Urothelium cell line (cell line): ENCODE measurements at regions not wholly inside any gene's neighbourhood (a gene's known extent, or its start where the extent isn't known, plus 50 kb on each side); places are given as distances from the start of the nearest gene placed in this dataset.
"Not testable (repeated sequence)": the region's sequence is repeated elsewhere in the genome, so short reads cannot be mapped to it uniquely, and the experiment has no call there.

ENCODE experiments used
- DNase-seq: peaks from one replicate; pipeline ENCODE4 v3.0.0; 2011; ENCODE audit warnings: low spot score, mixed read lengths
- FAIRE-seq: peaks from 2 replicates; lab custom pipeline; 2011; peaks lifted over from hg19 to GRCh38; lab: Jason Lieb, UNC

DNA sequence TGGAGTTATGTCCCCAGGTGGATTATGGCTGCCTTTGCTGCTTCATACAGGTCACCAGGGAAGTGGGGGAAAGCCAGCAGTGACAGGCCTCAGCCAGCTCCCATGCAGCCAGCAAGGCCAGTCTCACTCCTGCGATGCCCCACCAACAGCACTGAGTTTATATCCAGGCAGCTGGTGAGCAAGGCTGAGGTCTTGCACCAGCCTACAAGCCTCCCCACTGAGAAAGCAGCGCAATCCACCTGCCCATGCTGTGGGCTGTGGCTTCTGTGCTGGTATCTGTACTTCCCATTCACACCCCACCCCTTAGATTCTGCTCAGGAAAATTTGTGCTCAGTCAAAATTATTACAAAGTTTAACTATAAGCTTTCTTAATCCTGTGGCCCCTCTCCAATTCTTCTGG, 153.5 kb downstream of the HHIP start:
- no peak for FAIRE-seq

DNA sequence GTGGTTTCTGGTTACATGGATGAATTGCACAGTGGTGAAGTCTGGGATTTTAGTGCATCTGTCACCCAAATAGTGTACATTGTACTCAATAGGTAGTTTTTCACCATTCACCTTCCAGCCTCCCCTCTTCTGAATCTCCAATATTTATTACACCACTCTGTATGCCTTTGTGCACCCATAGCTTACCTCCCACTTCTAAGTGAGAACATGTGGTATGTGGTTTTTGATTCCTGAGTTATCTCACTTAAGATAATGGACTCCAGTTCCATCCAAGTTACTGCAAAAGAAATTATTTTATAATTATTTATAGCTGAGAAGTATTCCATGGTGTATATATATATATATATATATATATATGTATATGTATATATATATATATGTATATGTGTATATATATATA, 155.8 kb downstream of the HHIP start:
- DNase-seq (no peak), FAIRE-seq (no peak)

More for the DNA sequence above, 153.5 kb downstream of the HHIP start:
- no peak for DNase-seq

DNA sequence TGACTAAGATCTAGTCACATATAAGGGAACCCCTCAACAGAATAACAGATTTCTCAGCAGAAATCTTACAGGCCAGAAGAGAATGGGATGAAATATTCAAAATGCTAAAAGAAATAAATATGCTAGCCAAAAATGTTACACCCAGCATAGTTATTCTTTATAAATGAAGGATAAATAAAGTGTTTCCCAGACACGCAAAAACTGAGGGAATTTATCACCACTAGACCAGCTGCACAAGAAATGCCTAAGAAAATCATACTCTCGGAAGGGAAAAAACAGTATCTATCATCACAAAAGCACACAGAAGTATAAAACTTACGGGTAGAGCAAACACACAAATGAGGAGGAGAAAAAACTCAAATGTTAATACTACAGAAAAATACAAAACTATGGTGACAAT, 162.1 kb downstream of the HHIP start:
- FAIRE-seq (no peak), DNase-seq (no peak)

DNA sequence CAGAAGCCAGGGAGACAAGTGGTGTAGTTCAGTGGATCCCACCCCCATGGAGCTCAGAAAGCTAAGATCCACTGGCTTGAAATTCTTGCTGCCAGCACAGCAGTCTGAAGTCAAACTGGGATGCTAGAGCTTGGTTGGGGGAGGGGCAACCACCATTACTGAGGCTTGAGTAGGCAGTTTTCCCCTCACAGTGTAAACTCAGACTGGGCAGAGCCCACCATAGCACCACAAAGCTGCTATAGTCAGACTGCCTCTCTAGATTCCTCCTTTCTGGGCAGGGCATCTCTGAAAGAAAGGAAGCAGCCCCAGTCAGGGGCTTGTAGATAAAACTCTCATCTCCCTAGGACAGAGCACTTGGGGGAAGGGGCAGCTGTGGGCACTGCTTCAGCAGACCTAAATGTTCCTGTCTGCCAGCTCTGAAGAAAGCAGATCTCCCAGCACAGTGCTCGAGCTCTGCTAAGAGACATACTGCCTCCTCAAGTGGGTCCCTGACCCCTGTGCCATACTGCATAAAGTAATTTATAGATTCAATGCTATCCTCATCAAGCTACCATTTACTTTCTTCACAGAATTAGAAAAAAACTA, 163.2 kb downstream of the HHIP start:
- no peak for FAIRE-seq

DNA sequence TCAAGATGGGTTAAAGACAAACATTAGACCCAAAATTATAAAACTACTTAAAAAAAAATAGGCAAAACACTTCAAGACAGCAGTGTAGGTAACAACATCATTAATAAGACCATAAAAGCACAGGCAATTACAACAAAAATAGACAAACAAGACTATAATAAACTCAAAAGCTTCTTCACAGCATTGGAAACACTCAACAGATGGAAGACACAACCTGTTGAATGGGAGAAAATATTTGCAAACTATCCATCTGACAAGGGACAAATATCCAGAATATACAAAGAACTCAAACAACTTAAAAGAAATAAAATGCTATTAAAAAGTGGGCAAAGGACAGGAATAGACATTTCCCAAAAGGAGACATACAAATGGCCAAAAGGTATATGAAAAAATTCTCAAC, 170.7 kb downstream of the HHIP start:
- DNase-seq, result no peak
- FAIRE-seq, result no peak

More for the DNA sequence above, 163.2 kb downstream of the HHIP start:
- DNase-seq, result no peak

DNA sequence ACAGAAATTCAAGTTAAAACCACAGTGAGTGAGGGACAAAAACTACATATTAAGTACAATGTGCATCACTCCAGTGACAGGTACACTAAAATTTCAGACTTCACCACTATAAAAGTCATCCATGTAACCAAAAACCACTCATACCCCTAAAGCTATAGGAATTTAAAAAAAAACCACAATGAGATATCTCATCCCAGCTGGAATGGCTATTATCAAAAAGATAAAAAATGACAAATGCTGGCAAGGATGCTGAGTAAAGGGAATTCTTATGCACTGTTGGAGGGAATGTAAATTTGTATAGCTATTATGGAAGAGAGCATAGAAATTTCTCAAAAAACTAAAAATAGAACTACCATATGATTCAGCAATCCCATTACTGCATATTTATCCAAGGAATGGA, 171.1 kb downstream of the HHIP start:
- no peak for FAIRE-seq

DNA sequence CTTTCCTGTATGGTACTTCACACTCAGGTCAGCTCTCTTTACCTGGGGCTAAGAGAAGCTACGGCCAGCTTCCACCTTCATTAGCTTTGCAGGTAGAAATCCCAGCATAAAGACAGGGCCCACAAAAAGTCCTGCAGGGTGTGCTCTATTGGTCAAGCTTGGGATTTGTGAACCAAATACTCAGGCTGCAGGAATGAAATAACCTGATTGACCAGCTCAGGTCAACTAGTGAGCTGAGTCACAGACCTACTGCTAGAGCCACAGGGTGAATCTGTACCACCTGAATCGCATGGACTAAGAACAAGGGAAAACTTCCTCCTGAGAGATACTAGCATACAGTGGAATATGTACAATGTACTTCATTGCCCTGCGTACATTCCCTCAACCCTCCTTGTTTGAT, 172.2 kb downstream of the HHIP start:
- no peak for DNase-seq
- FAIRE-seq, result no peak

More for the DNA sequence above, 171.1 kb downstream of the HHIP start:
- no peak for DNase-seq

DNA sequence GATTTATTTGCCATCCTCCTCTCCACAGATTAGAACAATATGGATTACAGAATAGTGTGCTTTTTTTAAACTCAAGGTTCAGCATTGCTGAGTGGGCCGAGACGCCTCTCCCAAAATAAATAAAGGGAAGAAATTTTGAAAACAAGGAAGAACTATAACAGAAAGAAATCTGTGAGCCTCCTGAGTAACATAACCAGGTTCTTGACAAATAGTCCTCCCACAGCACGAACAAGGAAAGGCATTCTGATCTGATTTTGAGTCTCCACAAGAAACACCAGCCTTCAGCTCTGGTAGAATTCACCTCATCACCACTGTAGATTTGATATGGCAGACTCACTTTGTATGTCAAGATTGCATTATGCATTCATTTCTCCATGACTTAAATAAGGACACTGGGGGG, 173.6 kb downstream of the HHIP start:
- FAIRE-seq, result no peak
- DNase-seq, result no peak

DNA sequence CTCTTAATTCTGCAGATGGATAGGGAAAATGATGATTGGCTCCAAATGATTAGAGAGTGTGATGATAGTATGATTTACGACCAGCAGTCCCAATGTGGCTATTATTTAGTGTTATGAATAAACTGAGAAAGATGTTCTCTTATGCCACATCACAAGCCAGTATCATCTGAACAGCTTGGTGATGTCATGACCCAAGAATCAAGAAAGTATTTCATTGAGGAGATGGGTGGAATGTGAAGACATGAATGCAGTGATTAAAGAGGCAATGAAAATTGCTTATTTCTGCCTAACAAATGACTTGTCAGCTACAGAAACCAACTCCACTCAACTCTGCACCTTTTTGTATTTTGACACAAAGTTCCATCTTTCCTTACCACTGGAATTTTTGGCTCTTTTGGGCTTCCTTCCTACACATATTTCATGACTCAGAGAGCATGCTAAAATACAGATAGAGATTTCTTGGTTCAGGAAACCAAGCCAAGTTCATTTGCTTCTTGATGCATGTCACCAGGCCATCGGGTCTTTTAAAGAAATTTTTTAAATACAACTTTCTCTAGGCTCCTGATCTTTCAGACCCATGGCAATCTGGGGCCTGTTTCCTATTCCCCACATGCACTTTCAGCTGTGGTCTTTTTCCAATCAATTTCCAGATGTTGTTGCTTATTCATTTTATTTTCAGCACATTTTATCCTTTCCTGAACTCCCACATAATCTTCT, 174.2 kb downstream of the HHIP start:
- FAIRE-seq (no peak), DNase-seq (peak; percentile 5)

DNA sequence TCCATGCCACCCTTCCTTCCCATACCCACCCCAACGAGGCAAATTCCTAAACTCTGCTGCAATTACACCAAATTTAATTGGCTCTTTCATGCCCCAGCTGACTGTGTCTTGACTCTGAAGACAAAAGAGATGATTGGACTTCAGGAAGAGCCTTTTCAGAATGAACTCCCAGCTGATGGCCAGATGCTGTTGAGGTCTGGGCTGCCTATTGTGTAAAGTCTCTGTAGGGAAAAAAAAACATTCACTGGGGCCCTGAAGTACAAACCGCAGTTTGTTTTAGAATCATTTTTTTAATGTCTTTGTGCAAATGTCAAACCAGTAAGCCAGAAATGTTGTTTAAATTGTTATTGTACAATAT, 174.8 kb downstream of the HHIP start:
- DNase-seq, result no peak

DNA sequence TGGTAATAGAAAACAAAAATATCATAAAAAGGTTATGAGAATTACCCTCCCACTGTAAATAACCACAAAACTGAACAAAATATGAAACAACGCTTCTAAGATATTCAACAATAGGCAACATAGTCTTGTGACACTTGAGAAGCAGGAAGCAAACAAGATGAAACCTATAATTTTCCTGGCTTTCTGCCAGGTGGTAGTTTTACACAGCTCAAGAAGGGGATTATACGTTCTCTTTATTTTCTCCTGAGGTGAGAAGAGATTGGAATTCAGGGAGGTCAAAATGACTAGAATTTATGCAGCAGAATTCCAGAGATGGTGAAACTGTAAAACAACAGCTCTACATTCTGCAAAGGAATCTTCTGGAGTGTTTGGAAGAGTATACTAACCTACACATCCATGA, 186.0 kb downstream of the HHIP start:
- no peak for FAIRE-seq
- no peak for DNase-seq

More for the DNA sequence above, 174.8 kb downstream of the HHIP start:
- FAIRE-seq, result no peak

DNA sequence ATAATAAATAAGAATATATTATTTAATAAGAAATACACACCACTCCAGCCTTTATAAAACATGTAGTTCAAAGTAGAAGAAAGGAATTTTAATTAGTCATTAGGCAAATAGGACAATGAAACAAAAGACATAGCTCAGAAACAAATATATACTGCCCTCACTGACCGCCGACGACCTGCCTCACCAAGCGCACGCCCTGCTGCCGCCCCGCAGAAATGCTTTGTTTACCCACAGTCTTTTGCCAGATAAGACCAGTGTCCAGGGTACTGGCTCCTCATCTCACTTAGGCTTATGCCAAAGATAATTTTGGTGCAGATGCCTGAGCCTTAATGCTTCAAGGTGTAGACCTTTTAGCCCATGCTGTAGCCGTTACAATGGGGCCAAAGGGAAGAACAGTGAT, 199.5 kb downstream of the HHIP start:
- FAIRE-seq (no peak), DNase-seq (no peak)

DNA sequence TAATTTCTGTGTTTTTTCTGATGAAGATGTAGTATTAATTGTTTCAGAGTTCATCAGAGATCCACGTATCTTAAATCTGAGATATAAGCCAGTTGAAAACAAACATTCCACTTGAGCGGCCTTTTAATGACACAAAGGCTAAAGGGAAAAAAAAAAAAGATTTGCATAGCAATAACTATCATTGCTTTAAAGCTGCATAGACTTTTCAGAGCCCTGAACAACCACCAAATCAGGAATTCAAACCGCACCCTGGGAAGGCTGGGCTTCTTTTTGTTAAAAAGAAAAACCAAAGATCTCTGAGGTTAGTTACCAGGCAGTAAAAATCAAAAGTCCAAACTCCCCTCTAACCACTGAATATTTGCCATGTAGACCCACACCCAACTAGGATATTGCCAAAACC, 206.0 kb downstream of the HHIP start:
- no peak for DNase-seq

DNA sequence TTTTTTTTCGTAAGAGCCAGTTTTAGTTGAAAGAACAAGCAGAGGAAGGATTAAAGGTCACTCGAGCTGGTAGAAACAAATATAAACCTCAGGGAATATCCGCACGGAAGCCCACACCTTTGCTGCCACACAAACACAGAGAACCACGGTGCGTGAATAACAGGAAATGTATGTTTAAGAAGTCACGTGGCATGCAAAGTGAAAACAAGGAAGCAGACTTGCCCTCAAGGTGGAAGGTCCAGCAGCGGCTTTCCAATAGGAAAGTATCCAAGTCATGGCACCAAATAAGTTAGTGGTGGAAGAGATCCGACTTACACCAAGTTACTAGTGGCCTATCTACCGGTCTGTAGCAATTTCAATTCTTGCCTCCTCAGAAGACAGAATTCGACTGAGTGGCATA, 215.5 kb downstream of the HHIP start:
- DNase-seq, result no peak
- FAIRE-seq, result no peak

More for the DNA sequence above, 206.0 kb downstream of the HHIP start:
- no peak for FAIRE-seq

DNA sequence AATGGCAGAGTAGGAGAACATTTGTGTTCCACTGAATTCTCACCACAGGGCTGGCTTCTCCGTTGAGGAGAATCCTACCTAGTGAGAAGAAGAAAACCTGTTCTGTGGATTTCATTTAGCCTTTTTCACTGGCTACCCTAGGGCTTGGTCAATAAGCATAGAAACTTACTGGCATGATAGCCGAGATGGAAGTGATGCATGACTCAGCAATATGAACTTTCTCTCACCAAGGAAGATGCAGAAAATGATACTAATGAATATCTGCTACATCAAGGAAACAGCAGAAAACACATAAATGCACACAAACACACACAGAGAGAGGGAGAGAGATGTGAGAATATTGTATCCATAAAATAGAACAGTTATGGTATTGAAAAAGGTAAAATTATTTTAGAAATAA, 216.3 kb downstream of the HHIP start:
- DNase-seq (no peak), FAIRE-seq (no peak)

DNA sequence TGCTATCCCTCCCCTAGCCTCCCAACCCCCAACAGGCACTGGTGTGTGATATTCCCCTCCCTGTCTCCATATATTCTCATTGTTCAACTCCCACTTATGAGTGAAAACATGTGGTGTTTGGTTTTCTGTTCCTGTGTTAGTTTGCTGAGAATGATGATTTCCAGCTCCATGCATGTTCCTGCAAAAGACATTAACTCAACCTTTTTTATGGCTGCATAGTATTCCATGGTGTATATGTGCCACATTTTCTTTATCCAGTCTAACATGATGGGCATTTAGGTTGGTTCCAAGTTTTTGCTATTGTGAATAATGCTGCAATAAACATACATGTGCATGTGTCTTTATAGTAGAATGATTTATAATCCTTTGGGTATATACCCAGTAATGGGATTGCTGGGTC, 218.9 kb downstream of the HHIP start:
- not testable (repeated sequence) for FAIRE-seq, DNase-seq

DNA sequence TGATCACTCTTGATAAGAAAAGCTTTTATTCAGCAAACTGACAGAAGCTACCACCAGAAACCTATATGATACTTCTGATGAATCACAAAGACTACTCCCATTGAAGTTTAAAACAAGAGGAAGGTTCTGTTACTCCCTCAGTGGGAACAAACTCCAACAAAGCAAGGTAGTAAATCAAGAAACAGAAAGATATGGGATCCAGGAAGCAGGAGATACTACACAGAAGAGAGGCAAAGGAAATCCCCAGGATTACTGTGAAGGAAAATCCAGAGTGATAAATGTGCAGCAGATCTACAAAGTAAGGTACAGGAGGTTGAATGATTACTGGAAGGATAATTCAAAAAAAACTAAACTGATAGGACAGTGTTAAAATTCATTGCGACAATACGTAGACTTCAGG, 222.4 kb downstream of the HHIP start:
- FAIRE-seq, result no peak
- DNase-seq, result no peak

DNA sequence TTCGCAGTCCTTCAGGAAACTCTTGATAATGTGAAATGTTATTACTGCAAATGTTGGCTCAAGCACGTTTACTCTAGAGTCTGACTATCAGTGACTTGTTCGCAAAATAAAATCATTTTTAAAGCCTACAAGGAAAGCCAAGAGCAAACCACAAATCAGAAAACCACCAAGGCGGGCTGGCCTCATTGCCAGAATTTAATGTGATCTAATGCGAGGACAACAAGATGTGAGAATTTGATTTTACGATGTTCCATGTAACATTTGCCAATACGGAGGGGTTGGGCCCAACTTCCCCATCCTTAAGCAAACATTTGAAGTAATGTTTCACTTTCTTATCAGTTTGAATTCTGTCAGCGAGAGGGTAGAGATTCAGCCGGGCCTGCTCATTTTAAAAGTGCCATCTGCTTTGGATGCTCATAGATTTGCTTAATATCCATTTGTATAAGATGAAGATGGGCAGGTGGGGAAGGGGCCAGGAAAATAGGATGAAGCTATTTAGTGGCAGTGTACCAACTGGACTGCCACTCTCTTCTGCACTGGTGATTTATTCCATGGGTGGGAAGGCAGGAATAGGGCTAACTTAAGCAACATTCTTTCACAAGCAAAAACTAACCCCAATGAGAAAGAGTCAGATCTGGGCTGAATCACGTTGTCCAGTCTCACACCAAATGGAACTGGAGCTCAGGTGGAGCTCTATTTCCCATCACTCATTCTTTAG, 225.3 kb downstream of the ANAPC10 start:
- DNase-seq (no peak), FAIRE-seq (no peak)

DNA sequence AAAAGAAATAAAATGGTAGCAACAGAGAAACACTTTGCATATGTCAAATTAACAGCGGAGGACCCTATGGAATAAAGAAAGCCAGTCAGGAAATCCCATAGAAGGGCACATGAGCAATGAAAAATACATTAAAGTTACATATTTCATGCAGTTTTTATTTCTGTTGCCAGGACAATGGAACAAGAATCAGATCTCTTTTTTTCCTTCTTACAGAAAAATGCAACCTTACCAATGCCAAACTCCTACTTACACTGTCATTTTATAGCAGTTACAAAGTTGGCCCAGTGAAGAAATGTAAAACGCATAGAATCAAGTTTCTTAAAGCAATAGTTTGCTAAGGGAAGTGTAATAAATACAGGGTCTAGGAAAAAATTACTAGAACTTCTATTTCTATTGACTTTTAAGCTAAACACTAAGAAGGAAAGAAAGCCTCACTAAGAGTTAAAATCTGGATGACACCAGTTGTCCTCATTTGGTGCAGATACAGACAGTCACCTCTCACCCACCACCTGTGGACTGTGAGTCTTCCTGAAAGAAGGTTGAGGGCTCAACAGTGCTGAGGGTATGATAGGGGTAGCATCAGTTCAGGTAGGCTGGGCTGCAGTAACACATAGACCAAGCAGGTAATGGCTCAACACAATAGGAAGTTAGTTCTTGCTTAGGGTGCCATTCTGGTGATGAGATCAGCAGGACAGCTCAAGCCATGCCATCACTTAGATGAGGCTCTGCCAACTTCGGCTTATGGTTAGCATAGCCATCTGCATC, 224.6 kb downstream of the ANAPC10 start:
- DNase-seq, result no peak
- no peak for FAIRE-seq

DNA sequence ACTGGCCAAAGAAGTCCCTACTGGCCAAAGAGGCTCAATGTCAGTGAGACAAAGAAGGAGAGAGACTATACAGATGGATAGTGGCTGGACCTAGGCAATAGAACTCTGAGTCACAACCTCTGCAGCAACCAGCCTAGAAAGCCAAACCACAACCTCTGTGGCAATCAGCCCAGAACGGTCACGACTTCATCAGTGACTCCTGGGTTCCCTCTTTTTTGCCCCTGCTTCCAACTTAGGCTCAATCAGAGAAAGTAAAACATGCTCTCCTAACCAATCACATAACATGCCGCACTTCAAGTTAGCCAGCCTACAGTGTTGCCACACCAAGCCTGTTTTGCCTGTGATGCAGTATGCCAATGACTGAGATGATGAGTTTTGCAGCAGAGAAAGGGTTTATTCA, 203.4 kb downstream of the ANAPC10 start:
- peak; percentile 65 for DNase-seq
- FAIRE-seq, result no peak

DNA sequence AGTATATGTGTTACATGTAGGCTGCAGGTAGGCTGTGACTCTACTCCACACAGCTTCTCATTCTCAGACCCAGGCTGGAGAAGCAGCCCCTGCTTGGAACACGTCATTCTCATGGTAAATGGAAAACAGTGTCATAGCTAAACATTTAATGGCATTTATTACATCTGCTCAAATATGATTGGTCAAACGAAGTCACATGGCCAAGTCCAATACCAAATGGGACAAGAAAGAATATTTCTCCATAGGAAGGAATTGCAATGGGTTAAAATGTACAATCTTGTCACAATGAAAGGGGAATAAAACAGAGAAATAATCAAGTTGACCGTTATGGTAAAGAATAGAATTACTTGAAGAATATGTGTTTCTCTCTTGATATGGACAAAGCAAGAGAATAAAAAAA, 198.6 kb downstream of the ANAPC10 start:
- no peak for DNase-seq
- FAIRE-seq, result no peak
